K562 (cell line): ENCODE measurements at regions not wholly inside any gene's neighbourhood (a gene's known extent, or its start where the extent isn't known, plus 50 kb on each side); places are given as distances from the start of the nearest gene placed in this dataset.
"Not testable (repeated sequence)": the region's sequence is repeated elsewhere in the genome, so short reads cannot be mapped to it uniquely, and the experiment has no call there.

Experiments used
- ATF1 ChIP-seq, 2 experiments: fragments of 450-650 bp in 1 of 2; IDR thresholded peaks; 2 replicates each; pipeline ENCODE4 v1.6.1; 2016; ENCODE audit warnings: missing compliant biosample characterization in 1 of 2, missing genetic modification characterization in 1 of 2
- HMG20B ChIP-seq: fragments of 250-450 bp; sonication (Bioruptor Pico); IDR thresholded peaks from 2 replicates; pipeline ENCODE4 v1.5.0; 2021; ENCODE audit warnings: mild to moderate bottlenecking
- KLF10 ChIP-seq: fragments of 250-450 bp; sonication (Bioruptor Pico); IDR thresholded peaks from 2 replicates; pipeline ENCODE4 v1.6.1; 2021; ENCODE audit warnings: matching md5 sums
- MAFF ChIP-seq: IDR thresholded peaks from 2 replicates; pipeline ENCODE4 v1.6.1; 2012; ENCODE audit warnings: low read length, improper control_type of control experiment
- NBN ChIP-seq: fragments of 450-650 bp; IDR thresholded peaks from 2 replicates; pipeline ENCODE4 v1.6.1; 2016; ENCODE audit warnings: low read depth, mild to moderate bottlenecking
- PRPF4 ChIP-seq: fragments of 200-400 bp; formaldehyde crosslinking; IDR thresholded peaks from one replicate; pipeline ENCODE4 v1.6.1; 2017; ENCODE audit warnings: low read length, low read depth, mild to moderate bottlenecking; ENCODE audit not compliant: insufficient read depth, poor library complexity, severe bottlenecking
- TOE1 ChIP-seq, 2 experiments: fragments of 450-650 bp in 1 of 2; sonication (generic) in 1 of 2; formaldehyde crosslinking in 1 of 2; IDR thresholded peaks; 2 replicates each; pipeline versions ENCODE4 v1.7.1 to v1.8.0; 2016 to 2022; ENCODE audit warnings: borderline replicate concordance in 2 of 2, mild to moderate bottlenecking in 2 of 2, antibody characterized with exemption in 1 of 2, inconsistent platforms in 1 of 2, low read depth in 1 of 2, missing genetic modification reagents in 1 of 2, moderate library complexity in 1 of 2
- TF ChIP-seq, protein P1 (sequence below): fragments of 450-650 bp; formaldehyde crosslinking; IDR thresholded peaks from 2 replicates; pipeline ENCODE4 v1.4.0; 2022; ENCODE audit warnings: missing genetic modification characterization
- TF ChIP-seq, protein P2 (sequence below): sonication (generic); formaldehyde crosslinking; IDR thresholded peaks from 2 replicates; pipeline ENCODE4 v1.8.0; 2023; ENCODE audit warnings: mild to moderate bottlenecking, missing genetic modification reagents
- TF ChIP-seq, protein P3 (sequence below): fragments of 250-450 bp; sonication (Bioruptor Pico); IDR thresholded peaks from 2 replicates; pipeline ENCODE4 v1.9.0; 2021; ENCODE audit warnings: mild to moderate bottlenecking
- TF ChIP-seq, protein P4 (sequence below): fragments of 250-450 bp; sonication (Bioruptor Pico); IDR thresholded peaks from 2 replicates; pipeline ENCODE4 v1.5.0; 2020; ENCODE audit warnings: mild to moderate bottlenecking

DNA sequence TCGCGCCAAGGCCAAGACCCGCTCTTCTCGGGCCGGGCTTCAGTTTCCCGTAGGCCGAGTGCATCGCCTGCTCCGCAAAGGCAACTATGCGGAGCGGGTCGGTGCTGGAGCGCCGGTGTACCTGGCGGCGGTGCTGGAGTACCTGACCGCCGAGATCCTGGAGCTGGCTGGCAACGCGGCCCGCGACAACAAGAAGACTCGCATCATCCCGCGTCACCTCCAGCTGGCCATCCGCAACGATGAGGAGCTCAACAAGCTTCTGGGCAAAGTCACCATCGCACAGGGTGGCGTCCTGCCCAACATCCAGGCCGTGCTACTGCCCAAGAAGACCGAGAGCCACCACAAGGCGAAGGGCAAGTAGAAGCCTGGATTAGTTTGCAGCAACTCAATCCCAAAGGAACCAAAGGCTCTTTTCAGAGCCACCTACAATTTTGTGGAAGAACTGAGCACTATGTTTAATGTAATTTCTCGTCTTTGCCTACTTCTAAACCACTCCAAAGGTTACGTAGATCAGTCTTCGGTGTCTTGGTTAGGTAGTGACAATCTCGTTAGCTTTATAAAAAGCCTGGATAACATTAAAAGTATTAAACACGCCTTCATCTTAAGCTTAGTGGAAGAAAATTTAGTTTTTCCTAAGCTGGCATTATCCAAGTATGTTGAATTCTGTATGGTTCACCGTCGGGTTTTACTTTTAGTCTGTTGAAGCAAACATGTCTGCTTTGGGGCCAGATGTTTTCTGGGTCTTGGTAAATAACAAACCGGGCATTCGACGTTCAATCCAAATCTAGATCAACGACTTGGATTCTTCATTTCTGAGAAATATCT, 103.7 kb downstream of the OR2B2 start (continued):
- TF ChIP-seq, protein P1, sequence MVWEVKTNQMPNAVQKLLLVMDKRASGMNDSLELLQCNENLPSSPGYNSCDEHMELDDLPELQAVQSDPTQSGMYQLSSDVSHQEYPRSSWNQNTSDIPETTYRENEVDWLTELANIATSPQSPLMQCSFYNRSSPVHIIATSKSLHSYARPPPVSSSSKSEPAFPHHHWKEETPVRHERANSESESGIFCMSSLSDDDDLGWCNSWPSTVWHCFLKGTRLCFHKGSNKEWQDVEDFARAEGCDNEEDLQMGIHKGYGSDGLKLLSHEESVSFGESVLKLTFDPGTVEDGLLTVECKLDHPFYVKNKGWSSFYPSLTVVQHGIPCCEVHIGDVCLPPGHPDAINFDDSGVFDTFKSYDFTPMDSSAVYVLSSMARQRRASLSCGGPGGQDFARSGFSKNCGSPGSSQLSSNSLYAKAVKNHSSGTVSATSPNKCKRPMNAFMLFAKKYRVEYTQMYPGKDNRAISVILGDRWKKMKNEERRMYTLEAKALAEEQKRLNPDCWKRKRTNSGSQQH (CRISPR knock-in tag), result peak; percentile 2; the same call in 1 of the 2 replicates
- 0 out of 2 replicates have a peak, but pooled peaks have one; percentile 45 for TF ChIP-seq TOE1 (IDR thresholded peaks at IDR 0.05; ENCODE audit: borderline replicate concordance)
- TF ChIP-seq TOE1 (CRISPR knock-in tag; IDR thresholded peaks at IDR 0.05; ENCODE audit: borderline replicate concordance, low read depth); ATF1 (CRISPR knock-in tag; IDR thresholded peaks at IDR 0.05): not testable (repeated sequence)
- peak; percentile 80 for TF ChIP-seq PRPF4
- TF ChIP-seq, protein P2, sequence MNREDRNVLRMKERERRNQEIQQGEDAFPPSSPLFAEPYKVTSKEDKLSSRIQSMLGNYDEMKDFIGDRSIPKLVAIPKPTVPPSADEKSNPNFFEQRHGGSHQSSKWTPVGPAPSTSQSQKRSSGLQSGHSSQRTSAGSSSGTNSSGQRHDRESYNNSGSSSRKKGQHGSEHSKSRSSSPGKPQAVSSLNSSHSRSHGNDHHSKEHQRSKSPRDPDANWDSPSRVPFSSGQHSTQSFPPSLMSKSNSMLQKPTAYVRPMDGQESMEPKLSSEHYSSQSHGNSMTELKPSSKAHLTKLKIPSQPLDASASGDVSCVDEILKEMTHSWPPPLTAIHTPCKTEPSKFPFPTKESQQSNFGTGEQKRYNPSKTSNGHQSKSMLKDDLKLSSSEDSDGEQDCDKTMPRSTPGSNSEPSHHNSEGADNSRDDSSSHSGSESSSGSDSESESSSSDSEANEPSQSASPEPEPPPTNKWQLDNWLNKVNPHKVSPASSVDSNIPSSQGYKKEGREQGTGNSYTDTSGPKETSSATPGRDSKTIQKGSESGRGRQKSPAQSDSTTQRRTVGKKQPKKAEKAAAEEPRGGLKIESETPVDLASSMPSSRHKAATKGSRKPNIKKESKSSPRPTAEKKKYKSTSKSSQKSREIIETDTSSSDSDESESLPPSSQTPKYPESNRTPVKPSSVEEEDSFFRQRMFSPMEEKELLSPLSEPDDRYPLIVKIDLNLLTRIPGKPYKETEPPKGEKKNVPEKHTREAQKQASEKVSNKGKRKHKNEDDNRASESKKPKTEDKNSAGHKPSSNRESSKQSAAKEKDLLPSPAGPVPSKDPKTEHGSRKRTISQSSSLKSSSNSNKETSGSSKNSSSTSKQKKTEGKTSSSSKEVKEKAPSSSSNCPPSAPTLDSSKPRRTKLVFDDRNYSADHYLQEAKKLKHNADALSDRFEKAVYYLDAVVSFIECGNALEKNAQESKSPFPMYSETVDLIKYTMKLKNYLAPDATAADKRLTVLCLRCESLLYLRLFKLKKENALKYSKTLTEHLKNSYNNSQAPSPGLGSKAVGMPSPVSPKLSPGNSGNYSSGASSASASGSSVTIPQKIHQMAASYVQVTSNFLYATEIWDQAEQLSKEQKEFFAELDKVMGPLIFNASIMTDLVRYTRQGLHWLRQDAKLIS, result peak; percentile 99
- TF ChIP-seq KLF10 (CRISPR knock-in tag), result peak; percentile 81; the same call in 1 of the 2 replicates
- TF ChIP-seq ATF1 (tag; IDR thresholded peaks at IDR 0.05), result peak; percentile 77
- TF ChIP-seq, protein P3, sequence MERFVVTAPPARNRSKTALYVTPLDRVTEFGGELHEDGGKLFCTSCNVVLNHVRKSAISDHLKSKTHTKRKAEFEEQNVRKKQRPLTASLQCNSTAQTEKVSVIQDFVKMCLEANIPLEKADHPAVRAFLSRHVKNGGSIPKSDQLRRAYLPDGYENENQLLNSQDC (CRISPR knock-in tag), result peak; percentile 94
- peak; percentile 71 for TF ChIP-seq NBN
- TF ChIP-seq, protein P4, sequence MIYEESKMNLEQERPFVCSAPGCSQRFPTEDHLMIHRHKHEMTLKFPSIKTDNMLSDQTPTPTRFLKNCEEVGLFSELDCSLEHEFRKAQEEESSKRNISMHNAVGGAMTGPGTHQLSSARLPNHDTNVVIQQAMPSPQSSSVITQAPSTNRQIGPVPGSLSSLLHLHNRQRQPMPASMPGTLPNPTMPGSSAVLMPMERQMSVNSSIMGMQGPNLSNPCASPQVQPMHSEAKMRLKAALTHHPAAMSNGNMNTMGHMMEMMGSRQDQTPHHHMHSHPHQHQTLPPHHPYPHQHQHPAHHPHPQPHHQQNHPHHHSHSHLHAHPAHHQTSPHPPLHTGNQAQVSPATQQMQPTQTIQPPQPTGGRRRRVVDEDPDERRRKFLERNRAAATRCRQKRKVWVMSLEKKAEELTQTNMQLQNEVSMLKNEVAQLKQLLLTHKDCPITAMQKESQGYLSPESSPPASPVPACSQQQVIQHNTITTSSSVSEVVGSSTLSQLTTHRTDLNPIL (CRISPR knock-in tag), result peak; percentile 20; the same call in 1 of the 2 replicates
- TF ChIP-seq HMG20B, result 0 out of 2 replicates have a peak, but pooled peaks have one; percentile 82
- TF ChIP-seq MAFF, result 0 out of 2 replicates have a peak, but pooled peaks have one; percentile 6
